ENCODE measurements at regions not wholly inside any gene's neighbourhood (a gene's known extent, or its start where the extent isn't known, plus 50 kb on each side); places are given as distances from the start of the nearest gene placed in this dataset.
A peak's percentile ranks its signal among the peaks of the same experiment; 100 is the strongest.

- Mint-ChIP-seq H3K4me3 (ENCODE audit: unreplicated experiment) (peak overlapping the region; percentile 28), H3K36me3 (ENCODE audit: insufficient read depth, unreplicated experiment) (no peaks in the 10 kb centered on the region), H3K9me3 (ENCODE audit: unreplicated experiment) (no peaks in the 10 kb centered on the region), H3K27ac (ENCODE audit: low read depth, unreplicated experiment) (peak overlapping the region; percentile 77), H3K4me1 (ENCODE audit: insufficient read depth, unreplicated experiment) (peaks cover 18% of the 10 kb centered on the region), H3K27me3 (ENCODE audit: insufficient read depth, unreplicated experiment) (no peaks in the 10 kb centered on the region)
- ChIA-PET POLR2A (interaction anchor here (0.8 to 1.7 kb wide), 2 partner anchors 8 to 18 kb away, joined by 3 to 4 read pairs; no protein-coding TSS in a partner anchor), CTCF (interaction anchor here (0.6 kb wide), 1 partner anchor 82 kb away, joined by 3 read pairs; no protein-coding TSS in a partner anchor)
- peak; percentile 42 for DNase-seq (ENCODE audit: unreplicated experiment)
- TF ChIP-seq, protein P1, sequence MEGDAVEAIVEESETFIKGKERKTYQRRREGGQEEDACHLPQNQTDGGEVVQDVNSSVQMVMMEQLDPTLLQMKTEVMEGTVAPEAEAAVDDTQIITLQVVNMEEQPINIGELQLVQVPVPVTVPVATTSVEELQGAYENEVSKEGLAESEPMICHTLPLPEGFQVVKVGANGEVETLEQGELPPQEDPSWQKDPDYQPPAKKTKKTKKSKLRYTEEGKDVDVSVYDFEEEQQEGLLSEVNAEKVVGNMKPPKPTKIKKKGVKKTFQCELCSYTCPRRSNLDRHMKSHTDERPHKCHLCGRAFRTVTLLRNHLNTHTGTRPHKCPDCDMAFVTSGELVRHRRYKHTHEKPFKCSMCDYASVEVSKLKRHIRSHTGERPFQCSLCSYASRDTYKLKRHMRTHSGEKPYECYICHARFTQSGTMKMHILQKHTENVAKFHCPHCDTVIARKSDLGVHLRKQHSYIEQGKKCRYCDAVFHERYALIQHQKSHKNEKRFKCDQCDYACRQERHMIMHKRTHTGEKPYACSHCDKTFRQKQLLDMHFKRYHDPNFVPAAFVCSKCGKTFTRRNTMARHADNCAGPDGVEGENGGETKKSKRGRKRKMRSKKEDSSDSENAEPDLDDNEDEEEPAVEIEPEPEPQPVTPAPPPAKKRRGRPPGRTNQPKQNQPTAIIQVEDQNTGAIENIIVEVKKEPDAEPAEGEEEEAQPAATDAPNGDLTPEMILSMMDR (IDR thresholded peaks at IDR 0.05; ENCODE audit: unreplicated experiment) = no peak
- no TSS peak for BruUV-seq (replicated peaks)
- intact Hi-C loops (cut with micrococcal nuclease) = no loop called here
Observed at GRCh38 chr2:196263181-196263747, 91.9 kb upstream of the STK17B start.

- TF ChIP-seq, protein P1 (IDR thresholded peaks at IDR 0.05; ENCODE audit: unreplicated experiment) = no peak
- POLR2A ChIA-PET = interaction anchor here (0.6 to 1.4 kb wide), 5 partner anchors 14 to 530 kb away, joined by 3 to 5 read pairs (median 3); no protein-coding TSS in a partner anchor
- Mint-ChIP-seq H3K27ac (ENCODE audit: low read depth, unreplicated experiment) (no peak overlapping the region), H3K27me3 (ENCODE audit: insufficient read depth, unreplicated experiment) (no peaks in the 10 kb centered on the region), H3K4me3 (ENCODE audit: unreplicated experiment) (no peak overlapping the region), H3K4me1 (ENCODE audit: insufficient read depth, unreplicated experiment) (peaks cover 22% of the 10 kb centered on the region), H3K36me3 (ENCODE audit: insufficient read depth, unreplicated experiment) (no peaks in the 10 kb centered on the region), H3K9me3 (ENCODE audit: unreplicated experiment) (no peaks in the 10 kb centered on the region)
- intact Hi-C loops (cut with micrococcal nuclease) = no loop called here
- CTCF ChIA-PET = interaction anchor here (0.7 to 0.9 kb wide), 3 partner anchors 18 to 181 kb away, joined by 3 to 4 read pairs (median 3); no protein-coding TSS in a partner anchor
- DNase-seq (ENCODE audit: unreplicated experiment) = no peak
- BruUV-seq (replicated peaks) = no TSS peak
Observed at GRCh38 chr2:196266351-196266750, 95.0 kb upstream of the STK17B start.

DNA sequence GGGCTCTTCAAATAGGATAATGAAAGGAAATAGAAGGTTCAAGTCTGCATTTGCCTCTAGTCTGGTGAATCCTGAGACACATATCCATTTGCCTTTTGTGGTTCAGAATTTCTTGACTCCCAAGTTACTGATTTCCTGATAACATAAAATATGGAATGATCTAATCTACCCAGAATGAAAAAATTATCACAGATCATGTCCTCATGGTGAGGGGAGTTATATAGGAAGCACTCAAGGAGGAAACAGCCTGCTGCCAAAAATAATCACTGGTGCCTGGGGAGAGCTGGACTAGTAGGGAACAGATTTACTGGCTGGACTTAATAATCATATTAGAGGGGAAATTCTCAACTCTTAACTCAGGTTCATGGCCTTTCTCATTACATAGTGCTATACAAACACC, 95.5 kb upstream of the STK17B start:
- ChIA-PET POLR2A (interaction anchor here (0.6 to 1.4 kb wide), 5 partner anchors 14 to 530 kb away, joined by 3 to 5 read pairs (median 3); no protein-coding TSS in a partner anchor), CTCF (interaction anchor here (0.8 to 1.1 kb wide), 3 partner anchors 19 to 182 kb away, joined by 3 read pairs; no protein-coding TSS in a partner anchor)
- Mint-ChIP-seq H3K9me3 (ENCODE audit: unreplicated experiment) (no peaks in the 10 kb centered on the region), H3K36me3 (ENCODE audit: insufficient read depth, unreplicated experiment) (no peaks in the 10 kb centered on the region), H3K27ac (ENCODE audit: low read depth, unreplicated experiment) (no peak overlapping the region), H3K4me3 (ENCODE audit: unreplicated experiment) (no peak overlapping the region), H3K4me1 (ENCODE audit: insufficient read depth, unreplicated experiment) (peaks cover 22% of the 10 kb centered on the region), H3K27me3 (ENCODE audit: insufficient read depth, unreplicated experiment) (no peaks in the 10 kb centered on the region)
- intact Hi-C loops (cut with micrococcal nuclease) = no loop called here
- TF ChIP-seq, protein P1 (IDR thresholded peaks at IDR 0.05; ENCODE audit: unreplicated experiment) = no peak
- DNase-seq (ENCODE audit: unreplicated experiment) = no peak
- no TSS peak for BruUV-seq (replicated peaks)

DNA sequence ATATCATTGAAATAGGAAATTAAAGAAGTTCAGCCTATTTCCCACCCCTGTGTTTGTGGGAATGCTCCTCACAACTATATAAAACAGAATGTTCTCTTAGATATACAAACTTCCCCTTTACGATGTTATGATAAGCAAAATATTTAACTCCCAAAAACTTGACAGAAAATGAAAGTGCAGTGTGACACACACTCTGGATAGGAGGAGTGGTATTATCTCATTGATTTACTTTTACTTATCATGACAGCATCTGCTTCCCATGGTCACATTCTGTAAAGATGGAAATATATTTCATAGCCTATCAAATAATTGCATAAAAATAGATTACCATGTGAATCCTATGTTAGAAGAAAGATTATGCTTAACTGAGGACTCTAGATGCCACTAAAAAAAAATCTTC, 96.6 kb upstream of the STK17B start:
- TF ChIP-seq, protein P1 (IDR thresholded peaks at IDR 0.05; ENCODE audit: unreplicated experiment) = no peak
- H3K4me1 Mint-ChIP-seq (ENCODE audit: insufficient read depth, unreplicated experiment) = peaks cover 19% of the 10 kb centered on the region
- no TSS peak for BruUV-seq (replicated peaks)
- H3K36me3 Mint-ChIP-seq (ENCODE audit: insufficient read depth, unreplicated experiment) = no peaks in the 10 kb centered on the region
- ChIA-PET POLR2A (interaction anchor here (1.4 kb wide), 1 partner anchor 34 kb away, joined by 5 read pairs; no protein-coding TSS in a partner anchor), CTCF (no interaction called here)
- no peak overlapping the region for H3K27ac Mint-ChIP-seq (ENCODE audit: low read depth, unreplicated experiment)
- no peaks in the 10 kb centered on the region for H3K9me3 Mint-ChIP-seq (ENCODE audit: unreplicated experiment)
- H3K27me3 Mint-ChIP-seq (ENCODE audit: insufficient read depth, unreplicated experiment) = no peaks in the 10 kb centered on the region
- H3K4me3 Mint-ChIP-seq (ENCODE audit: unreplicated experiment) = no peak overlapping the region
- intact Hi-C loops (cut with micrococcal nuclease) = no loop called here
- DNase-seq (ENCODE audit: unreplicated experiment) = no peak
